Rectal smooth muscle tissue (tissue), 1 donor: ENCODE measurements at regions not wholly inside any gene's neighbourhood (a gene's known extent, or its start where the extent isn't known, plus 50 kb on each side); places are given as distances from the start of the nearest gene placed in this dataset.

Experiments
- H3K27ac ChIP-seq: one replicate; pipeline ENCODE4 v1.7.0; 2013; ENCODE audit warnings: low read depth, low read length, inconsistent platforms
- H3K27me3 ChIP-seq: one replicate; pipeline ENCODE4 v1.7.0; 2013; ENCODE audit warnings: low read length; ENCODE audit not compliant: control insufficient read depth, insufficient read depth
- H3K36me3 ChIP-seq: one replicate; pipeline ENCODE4 v1.7.0; 2013; ENCODE audit warnings: low read length; ENCODE audit not compliant: control insufficient read depth, insufficient read depth
- H3K4me1 ChIP-seq: one replicate; pipeline ENCODE4 v1.7.0; 2013; ENCODE audit warnings: low read length; ENCODE audit not compliant: control insufficient read depth, insufficient read depth
- H3K4me3 ChIP-seq: one replicate; pipeline ENCODE4 v1.7.0; 2013; ENCODE audit warnings: low read length
- H3K9ac ChIP-seq: one replicate; pipeline ENCODE4 v1.7.0; 2013; ENCODE audit warnings: low read length

- Histone ChIP-seq H3K4me1 (peaks cover 10% of the 10 kb centered on the region), H3K27me3 (no peaks in the 10 kb centered on the region), H3K4me3 (no peak overlapping the region), H3K27ac (no peak overlapping the region), H3K9ac (no peak overlapping the region), H3K36me3 (no peaks in the 10 kb centered on the region)
Measured at GRCh38 chr9:81815781-81816180, 112.4 kb upstream of the SPATA31D4 start.

GRCh38 chr9:81819155-81819554 lies 109.1 kb upstream of the SPATA31D4 start:
- no peak overlapping the region for H3K9ac ChIP-seq
- H3K4me3 ChIP-seq, result no peak overlapping the region
- peaks cover 10% of the 10 kb centered on the region for H3K4me1 ChIP-seq
- H3K36me3 ChIP-seq, result no peaks in the 10 kb centered on the region
- no peaks in the 10 kb centered on the region for H3K27me3 ChIP-seq
- H3K27ac ChIP-seq, result no peak overlapping the region

GRCh38 chr9:81819859-81820546 lies 108.2 kb upstream of the SPATA31D4 start:
- no peak overlapping the region for H3K9ac ChIP-seq
- H3K36me3 ChIP-seq, result no peaks in the 10 kb centered on the region
- no peak overlapping the region for H3K4me3 ChIP-seq
- H3K27ac ChIP-seq, result peak overlapping the region; percentile 71
- no peaks in the 10 kb centered on the region for H3K27me3 ChIP-seq
- H3K4me1 ChIP-seq, result peaks cover 6% of the 10 kb centered on the region

GRCh38 chr9:81822301-81822865 lies 105.8 kb upstream of the SPATA31D4 start:
- no peak overlapping the region for H3K27ac ChIP-seq

GRCh38 chr9:81822967-81823366 lies 105.3 kb upstream of the SPATA31D4 start:
- Histone ChIP-seq H3K27me3 (no peaks in the 10 kb centered on the region), H3K36me3 (no peaks in the 10 kb centered on the region), H3K4me3 (no peak overlapping the region), H3K9ac (no peak overlapping the region), H3K27ac (no peak overlapping the region), H3K4me1 (peaks cover 6% of the 10 kb centered on the region)

More at GRCh38 chr9:81822301-81822865, 105.8 kb upstream of the SPATA31D4 start:
- H3K27me3 ChIP-seq, result no peaks in the 10 kb centered on the region
- no peaks in the 10 kb centered on the region for H3K36me3 ChIP-seq
- H3K4me3 ChIP-seq, result no peak overlapping the region
- no peak overlapping the region for H3K9ac ChIP-seq
- H3K4me1 ChIP-seq, result peaks cover 6% of the 10 kb centered on the region

- H3K27ac ChIP-seq, result no peak overlapping the region
- no peaks in the 10 kb centered on the region for H3K27me3 ChIP-seq
- peaks cover 6% of the 10 kb centered on the region for H3K4me1 ChIP-seq
- H3K9ac ChIP-seq, result no peak overlapping the region
- H3K36me3 ChIP-seq, result no peaks in the 10 kb centered on the region
- H3K4me3 ChIP-seq, result no peak overlapping the region
Measured at GRCh38 chr9:81823672-81824554, 104.3 kb upstream of the SPATA31D4 start.

- H3K27ac ChIP-seq, result no peak overlapping the region
- H3K4me3 ChIP-seq, result no peak overlapping the region
- H3K36me3 ChIP-seq, result no peaks in the 10 kb centered on the region
- no peaks in the 10 kb centered on the region for H3K27me3 ChIP-seq
- H3K9ac ChIP-seq, result no peak overlapping the region
- H3K4me1 ChIP-seq, result peaks cover 3% of the 10 kb centered on the region
Measured at GRCh38 chr9:81824802-81825730, 103.2 kb upstream of the SPATA31D4 start.

- no peak overlapping the region for H3K27ac ChIP-seq
- peaks cover 3% of the 10 kb centered on the region for H3K4me1 ChIP-seq
- no peak overlapping the region for H3K4me3 ChIP-seq
- no peak overlapping the region for H3K9ac ChIP-seq
- no peaks in the 10 kb centered on the region for H3K27me3 ChIP-seq
- no peaks in the 10 kb centered on the region for H3K36me3 ChIP-seq
Measured at GRCh38 chr9:81825846-81826516, 102.2 kb upstream of the SPATA31D4 start.

GRCh38 chr9:81826517-81826906 lies 101.7 kb upstream of the SPATA31D4 start:
- no peak overlapping the region for H3K9ac ChIP-seq
- H3K4me3 ChIP-seq, result no peak overlapping the region
- peaks cover 3% of the 10 kb centered on the region for H3K4me1 ChIP-seq
- H3K27me3 ChIP-seq, result no peaks in the 10 kb centered on the region
- H3K36me3 ChIP-seq, result no peaks in the 10 kb centered on the region
- no peak overlapping the region for H3K27ac ChIP-seq

GRCh38 chr9:81827616-81828296 lies 100.5 kb upstream of the SPATA31D4 start:
- Histone ChIP-seq H3K9ac (no peak overlapping the region), H3K36me3 (no peaks in the 10 kb centered on the region), H3K27ac (no peak overlapping the region), H3K4me3 (no peak overlapping the region), H3K4me1 (peaks cover 3% of the 10 kb centered on the region), H3K27me3 (no peaks in the 10 kb centered on the region)

- Histone ChIP-seq H3K9ac (no peak overlapping the region), H3K27me3 (no peaks in the 10 kb centered on the region), H3K4me1 (peaks cover 3% of the 10 kb centered on the region), H3K4me3 (no peak overlapping the region), H3K36me3 (no peaks in the 10 kb centered on the region), H3K27ac (peak overlapping the region; percentile 33)
Measured at GRCh38 chr9:81829195-81829882, 98.9 kb upstream of the SPATA31D4 start.
